GM23338 (cell line): ENCODE measurements at regions not wholly inside any gene's neighbourhood (a gene's known extent, or its start where the extent isn't known, plus 50 kb on each side); places are given as distances from the start of the nearest gene placed in this dataset.

Experiments
- ATAC-seq: fragments of 200-7000 bp; cut with Tn5 transposase; 3 replicates; pipeline ENCODE4 v1.9.1; 2020
- DNase-seq: peaks from one replicate; pipeline ENCODE4 v3.0.0-alpha.2; 2015; ENCODE audit warnings: low spot score
- H2AFZ ChIP-seq: fragments of 200-600 bp; sonication (generic); 2 replicates; pipeline ENCODE4 v1.8.0; 2016; ENCODE audit warnings: antibody characterized with exemption, mild to moderate bottlenecking, moderate library complexity
- H3F3A ChIP-seq: fragments of 200-600 bp; sonication (generic); replicated peaks from 2 replicates; pipeline ENCODE4 v1.8.0; 2017; ENCODE audit warnings: antibody characterized with exemption, mixed run types, low read depth
- H3K27ac ChIP-seq: fragments of 200-600 bp; sonication (generic); 2 replicates; pipeline ENCODE4 v1.6.1; 2016; ENCODE audit warnings: low read depth
- H3K27me3 ChIP-seq: fragments of 200-600 bp; sonication (generic); 2 replicates; pipeline ENCODE4 v1.8.0; 2016; ENCODE audit warnings: mild to moderate bottlenecking, mixed run types, moderate library complexity; ENCODE audit not compliant: insufficient read depth
- H3K36me3 ChIP-seq: fragments of 200-600 bp; sonication (generic); 2 replicates; pipeline ENCODE4 v1.8.0; 2016; ENCODE audit warnings: mild to moderate bottlenecking; ENCODE audit not compliant: insufficient read depth
- H3K4me1 ChIP-seq: fragments of 200-600 bp; sonication (generic); 2 replicates; pipeline ENCODE4 v1.8.0; 2016; ENCODE audit warnings: mild to moderate bottlenecking, moderate library complexity; ENCODE audit not compliant: insufficient read depth
- H3K4me2 ChIP-seq: fragments of 200-600 bp; sonication (generic); 2 replicates; pipeline ENCODE4 v1.7.1; 2017; ENCODE audit warnings: mixed run types
- H3K4me3 ChIP-seq: fragments of 200-600 bp; sonication (generic); 2 replicates; pipeline ENCODE4 v1.6.1; 2016; ENCODE audit warnings: mixed run types
- H3K79me2 ChIP-seq: fragments of 200-600 bp; sonication (generic); replicated peaks from 2 replicates; pipeline ENCODE4 v1.8.0; 2017; ENCODE audit warnings: mild to moderate bottlenecking; ENCODE audit not compliant: insufficient read depth
- H3K9me2 ChIP-seq: fragments of 200-600 bp; sonication (generic); 2 replicates; pipeline ENCODE4 v1.8.0; 2017; ENCODE audit not compliant: insufficient read depth
- H4K20me1 ChIP-seq: fragments of 200-600 bp; sonication (generic); replicated peaks from 2 replicates; pipeline ENCODE4 v1.8.0; 2017; ENCODE audit warnings: mild to moderate bottlenecking; ENCODE audit not compliant: insufficient read depth
- H3K27ac Mint-ChIP-seq: 2 replicates; pipeline ENCODE4 v1.8.0; 2020; ENCODE audit warnings: inconsistent platforms, mild to moderate bottlenecking, moderate library complexity, mixed read lengths
- H3K27me3 Mint-ChIP-seq: 3 replicates; pipeline ENCODE4 v1.8.0; 2022; ENCODE audit warnings: low read depth, mild to moderate bottlenecking, moderate library complexity, mixed read lengths, inconsistent platforms; ENCODE audit not compliant: insufficient read depth, poor library complexity
- H3K36me3 Mint-ChIP-seq: 3 replicates; pipeline ENCODE4 v1.8.0; 2021; ENCODE audit warnings: low read depth, mild to moderate bottlenecking, inconsistent platforms, moderate library complexity, mixed read lengths
- H3K4me1 Mint-ChIP-seq: 3 replicates; pipeline ENCODE4 v1.8.0; 2020; ENCODE audit warnings: mild to moderate bottlenecking, inconsistent platforms, mixed read lengths
- H3K4me3 Mint-ChIP-seq: 3 replicates; pipeline ENCODE4 v1.8.0; 2021; ENCODE audit warnings: moderate library complexity, mild to moderate bottlenecking, inconsistent platforms, mixed read lengths
- H3K9me3 Mint-ChIP-seq: 3 replicates; pipeline ENCODE4 v1.8.0; 2020; ENCODE audit warnings: moderate library complexity, mild to moderate bottlenecking, inconsistent platforms, mixed read lengths
- CREB1 ChIP-seq: fragments of 250-450 bp; sonication (Bioruptor Pico); IDR thresholded peaks from 2 replicates; pipeline ENCODE4 v1.5.0; 2020; ENCODE audit warnings: low read depth, mild to moderate bottlenecking, moderate library complexity
- JUNB ChIP-seq: IDR thresholded peaks from one replicate; pipeline ENCODE4 v1.6.1; 2016; ENCODE audit warnings: antibody characterized with exemption; ENCODE audit not compliant: unreplicated experiment
- NANOG ChIP-seq: IDR thresholded peaks from 2 replicates; pipeline ENCODE4 v1.6.1; 2016; ENCODE audit warnings: antibody characterized with exemption, borderline replicate concordance
- POLR2AphosphoS5 ChIP-seq: IDR thresholded peaks from 2 replicates; pipeline ENCODE4 v1.6.1; 2016; ENCODE audit warnings: antibody characterized with exemption, low read depth
- STAT1 ChIP-seq: IDR thresholded peaks from one replicate; pipeline ENCODE4 v1.6.1; 2016; ENCODE audit warnings: antibody characterized with exemption; ENCODE audit not compliant: unreplicated experiment
- ZNF114 ChIP-seq: fragments of 250-450 bp; sonication (Bioruptor Pico); IDR thresholded peaks from 2 replicates; pipeline ENCODE4 v1.5.0; 2020; ENCODE audit warnings: mild to moderate bottlenecking, moderate library complexity
- ZNF331 ChIP-seq: fragments of 250-450 bp; sonication (Bioruptor Pico); IDR thresholded peaks from 2 replicates; pipeline ENCODE4 v1.5.0; 2020; ENCODE audit warnings: low read depth, mild to moderate bottlenecking, moderate library complexity
- TF ChIP-seq, protein P1 (sequence below): IDR thresholded peaks from one replicate; pipeline ENCODE4 v1.6.1; 2018; ENCODE audit warnings: antibody characterized with exemption; ENCODE audit not compliant: unreplicated experiment
- TF ChIP-seq, protein P2 (sequence below): fragments of 250-450 bp; sonication (Bioruptor Pico); IDR thresholded peaks from 2 replicates; pipeline ENCODE4 v1.5.0; 2020; ENCODE audit warnings: mild to moderate bottlenecking, moderate library complexity
- TF ChIP-seq, protein P3 (sequence below), 2 experiments: fragments of 200-600 bp in 1 of 2; sonication (generic) in 1 of 2; conservative IDR thresholded peaks; 2 replicates each; pipeline versions ENCODE4 v1.5.1 to v1.6.1; 2016 to 2017; ENCODE audit warnings: antibody characterized with exemption in 2 of 2, low read depth in 2 of 2, mild to moderate bottlenecking in 2 of 2, moderate library complexity in 1 of 2

DNA sequence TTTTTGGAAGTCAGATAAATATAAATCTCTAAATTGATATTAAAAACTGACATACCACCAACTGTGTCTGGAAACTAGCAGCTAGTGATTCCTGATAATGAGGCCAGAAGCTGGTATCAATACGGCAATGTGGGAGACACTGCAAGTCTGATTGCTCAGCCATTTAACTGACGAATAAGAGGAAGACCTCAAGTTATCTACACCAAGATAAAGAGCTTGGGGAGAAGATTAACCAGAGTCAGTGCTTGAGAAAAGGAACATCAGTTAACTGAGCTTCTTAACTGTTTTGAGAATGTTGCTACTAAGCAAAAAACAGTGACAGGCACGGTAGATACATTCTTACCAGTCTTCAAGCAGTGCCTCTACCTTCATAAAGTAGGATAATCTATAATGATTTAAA lies 140.4 kb upstream of the TENT5A start:
- H3K4me3 ChIP-seq: no peak overlapping the region
- no peaks in the 10 kb centered on the region for H3K79me2 ChIP-seq
- H3K36me3 ChIP-seq: no peaks in the 10 kb centered on the region
- no peaks in the 10 kb centered on the region for H3K27me3 Mint-ChIP-seq
- H3K27ac Mint-ChIP-seq: no peak overlapping the region
- no peaks in the 10 kb centered on the region for H3K36me3 Mint-ChIP-seq
- H3K27me3 ChIP-seq: no peaks in the 10 kb centered on the region
- H3K4me1 Mint-ChIP-seq: no peaks in the 10 kb centered on the region; the same call in 2 of the 3 replicates
- H4K20me1 ChIP-seq: no peaks in the 10 kb centered on the region
- no peaks in the 10 kb centered on the region for H3K9me3 Mint-ChIP-seq
- no peak overlapping the region for H3K27ac ChIP-seq
- no peak for ATAC-seq
- no peak overlapping the region for H2AFZ ChIP-seq
- no peaks in the 10 kb centered on the region for H3K9me2 ChIP-seq
- H3F3A ChIP-seq: no peaks in the 10 kb centered on the region
- no peak overlapping the region for H3K4me2 ChIP-seq
- TF ChIP-seq, protein P1, sequence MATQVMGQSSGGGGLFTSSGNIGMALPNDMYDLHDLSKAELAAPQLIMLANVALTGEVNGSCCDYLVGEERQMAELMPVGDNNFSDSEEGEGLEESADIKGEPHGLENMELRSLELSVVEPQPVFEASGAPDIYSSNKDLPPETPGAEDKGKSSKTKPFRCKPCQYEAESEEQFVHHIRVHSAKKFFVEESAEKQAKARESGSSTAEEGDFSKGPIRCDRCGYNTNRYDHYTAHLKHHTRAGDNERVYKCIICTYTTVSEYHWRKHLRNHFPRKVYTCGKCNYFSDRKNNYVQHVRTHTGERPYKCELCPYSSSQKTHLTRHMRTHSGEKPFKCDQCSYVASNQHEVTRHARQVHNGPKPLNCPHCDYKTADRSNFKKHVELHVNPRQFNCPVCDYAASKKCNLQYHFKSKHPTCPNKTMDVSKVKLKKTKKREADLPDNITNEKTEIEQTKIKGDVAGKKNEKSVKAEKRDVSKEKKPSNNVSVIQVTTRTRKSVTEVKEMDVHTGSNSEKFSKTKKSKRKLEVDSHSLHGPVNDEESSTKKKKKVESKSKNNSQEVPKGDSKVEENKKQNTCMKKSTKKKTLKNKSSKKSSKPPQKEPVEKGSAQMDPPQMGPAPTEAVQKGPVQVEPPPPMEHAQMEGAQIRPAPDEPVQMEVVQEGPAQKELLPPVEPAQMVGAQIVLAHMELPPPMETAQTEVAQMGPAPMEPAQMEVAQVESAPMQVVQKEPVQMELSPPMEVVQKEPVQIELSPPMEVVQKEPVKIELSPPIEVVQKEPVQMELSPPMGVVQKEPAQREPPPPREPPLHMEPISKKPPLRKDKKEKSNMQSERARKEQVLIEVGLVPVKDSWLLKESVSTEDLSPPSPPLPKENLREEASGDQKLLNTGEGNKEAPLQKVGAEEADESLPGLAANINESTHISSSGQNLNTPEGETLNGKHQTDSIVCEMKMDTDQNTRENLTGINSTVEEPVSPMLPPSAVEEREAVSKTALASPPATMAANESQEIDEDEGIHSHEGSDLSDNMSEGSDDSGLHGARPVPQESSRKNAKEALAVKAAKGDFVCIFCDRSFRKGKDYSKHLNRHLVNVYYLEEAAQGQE: no peak
- no peak for TF ChIP-seq ZNF114 (CRISPR knock-in tag)
- no peak for TF ChIP-seq ZNF331 (CRISPR knock-in tag)
- TF ChIP-seq, protein P2, sequence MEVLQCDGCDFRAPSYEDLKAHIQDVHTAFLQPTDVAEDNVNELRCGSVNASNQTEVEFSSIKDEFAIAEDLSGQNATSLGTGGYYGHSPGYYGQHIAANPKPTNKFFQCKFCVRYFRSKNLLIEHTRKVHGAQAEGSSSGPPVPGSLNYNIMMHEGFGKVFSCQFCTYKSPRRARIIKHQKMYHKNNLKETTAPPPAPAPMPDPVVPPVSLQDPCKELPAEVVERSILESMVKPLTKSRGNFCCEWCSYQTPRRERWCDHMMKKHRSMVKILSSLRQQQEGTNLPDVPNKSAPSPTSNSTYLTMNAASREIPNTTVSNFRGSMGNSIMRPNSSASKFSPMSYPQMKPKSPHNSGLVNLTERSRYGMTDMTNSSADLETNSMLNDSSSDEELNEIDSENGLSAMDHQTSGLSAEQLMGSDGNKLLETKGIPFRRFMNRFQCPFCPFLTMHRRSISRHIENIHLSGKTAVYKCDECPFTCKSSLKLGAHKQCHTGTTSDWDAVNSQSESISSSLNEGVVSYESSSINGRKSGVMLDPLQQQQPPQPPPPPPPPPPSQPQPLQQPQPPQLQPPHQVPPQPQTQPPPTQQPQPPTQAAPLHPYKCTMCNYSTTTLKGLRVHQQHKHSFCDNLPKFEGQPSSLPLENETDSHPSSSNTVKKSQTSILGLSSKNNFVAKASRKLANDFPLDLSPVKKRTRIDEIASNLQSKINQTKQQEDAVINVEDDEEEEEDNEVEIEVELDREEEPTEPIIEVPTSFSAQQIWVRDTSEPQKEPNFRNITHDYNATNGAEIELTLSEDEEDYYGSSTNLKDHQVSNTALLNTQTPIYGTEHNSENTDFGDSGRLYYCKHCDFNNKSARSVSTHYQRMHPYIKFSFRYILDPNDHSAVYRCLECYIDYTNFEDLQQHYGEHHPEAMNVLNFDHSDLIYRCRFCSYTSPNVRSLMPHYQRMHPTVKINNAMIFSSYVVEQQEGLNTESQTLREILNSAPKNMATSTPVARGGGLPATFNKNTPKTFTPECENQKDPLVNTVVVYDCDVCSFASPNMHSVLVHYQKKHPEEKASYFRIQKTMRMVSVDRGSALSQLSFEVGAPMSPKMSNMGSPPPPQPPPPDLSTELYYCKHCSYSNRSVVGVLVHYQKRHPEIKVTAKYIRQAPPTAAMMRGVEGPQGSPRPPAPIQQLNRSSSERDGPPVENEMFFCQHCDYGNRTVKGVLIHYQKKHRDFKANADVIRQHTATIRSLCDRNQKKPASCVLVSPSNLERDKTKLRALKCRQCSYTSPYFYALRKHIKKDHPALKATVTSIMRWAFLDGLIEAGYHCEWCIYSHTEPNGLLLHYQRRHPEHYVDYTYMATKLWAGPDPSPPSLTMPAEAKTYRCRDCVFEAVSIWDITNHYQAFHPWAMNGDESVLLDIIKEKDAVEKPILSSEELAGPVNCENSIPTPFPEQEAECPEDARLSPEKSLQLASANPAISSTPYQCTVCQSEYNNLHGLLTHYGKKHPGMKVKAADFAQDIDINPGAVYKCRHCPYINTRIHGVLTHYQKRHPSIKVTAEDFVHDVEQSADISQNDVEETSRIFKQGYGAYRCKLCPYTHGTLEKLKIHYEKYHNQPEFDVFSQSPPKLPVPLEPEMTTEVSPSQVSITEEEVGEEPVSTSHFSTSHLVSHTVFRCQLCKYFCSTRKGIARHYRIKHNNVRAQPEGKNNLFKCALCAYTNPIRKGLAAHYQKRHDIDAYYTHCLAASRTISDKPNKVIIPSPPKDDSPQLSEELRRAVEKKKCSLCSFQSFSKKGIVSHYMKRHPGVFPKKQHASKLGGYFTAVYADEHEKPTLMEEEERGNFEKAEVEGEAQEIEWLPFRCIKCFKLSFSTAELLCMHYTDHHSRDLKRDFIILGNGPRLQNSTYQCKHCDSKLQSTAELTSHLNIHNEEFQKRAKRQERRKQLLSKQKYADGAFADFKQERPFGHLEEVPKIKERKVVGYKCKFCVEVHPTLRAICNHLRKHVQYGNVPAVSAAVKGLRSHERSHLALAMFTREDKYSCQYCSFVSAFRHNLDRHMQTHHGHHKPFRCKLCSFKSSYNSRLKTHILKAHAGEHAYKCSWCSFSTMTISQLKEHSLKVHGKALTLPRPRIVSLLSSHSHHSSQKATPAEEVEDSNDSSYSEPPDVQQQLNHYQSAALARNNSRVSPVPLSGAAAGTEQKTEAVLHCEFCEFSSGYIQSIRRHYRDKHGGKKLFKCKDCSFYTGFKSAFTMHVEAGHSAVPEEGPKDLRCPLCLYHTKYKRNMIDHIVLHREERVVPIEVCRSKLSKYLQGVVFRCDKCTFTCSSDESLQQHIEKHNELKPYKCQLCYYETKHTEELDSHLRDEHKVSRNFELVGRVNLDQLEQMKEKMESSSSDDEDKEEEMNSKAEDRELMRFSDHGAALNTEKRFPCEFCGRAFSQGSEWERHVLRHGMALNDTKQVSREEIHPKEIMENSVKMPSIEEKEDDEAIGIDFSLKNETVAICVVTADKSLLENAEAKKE (CRISPR knock-in tag): no peak
- no peak for TF ChIP-seq STAT1
- no peak for TF ChIP-seq CREB1 (CRISPR knock-in tag)
- TF ChIP-seq JUNB: no peak
- TF ChIP-seq POLR2AphosphoS5: no peak
- no peak for TF ChIP-seq NANOG
- TF ChIP-seq, protein P3, sequence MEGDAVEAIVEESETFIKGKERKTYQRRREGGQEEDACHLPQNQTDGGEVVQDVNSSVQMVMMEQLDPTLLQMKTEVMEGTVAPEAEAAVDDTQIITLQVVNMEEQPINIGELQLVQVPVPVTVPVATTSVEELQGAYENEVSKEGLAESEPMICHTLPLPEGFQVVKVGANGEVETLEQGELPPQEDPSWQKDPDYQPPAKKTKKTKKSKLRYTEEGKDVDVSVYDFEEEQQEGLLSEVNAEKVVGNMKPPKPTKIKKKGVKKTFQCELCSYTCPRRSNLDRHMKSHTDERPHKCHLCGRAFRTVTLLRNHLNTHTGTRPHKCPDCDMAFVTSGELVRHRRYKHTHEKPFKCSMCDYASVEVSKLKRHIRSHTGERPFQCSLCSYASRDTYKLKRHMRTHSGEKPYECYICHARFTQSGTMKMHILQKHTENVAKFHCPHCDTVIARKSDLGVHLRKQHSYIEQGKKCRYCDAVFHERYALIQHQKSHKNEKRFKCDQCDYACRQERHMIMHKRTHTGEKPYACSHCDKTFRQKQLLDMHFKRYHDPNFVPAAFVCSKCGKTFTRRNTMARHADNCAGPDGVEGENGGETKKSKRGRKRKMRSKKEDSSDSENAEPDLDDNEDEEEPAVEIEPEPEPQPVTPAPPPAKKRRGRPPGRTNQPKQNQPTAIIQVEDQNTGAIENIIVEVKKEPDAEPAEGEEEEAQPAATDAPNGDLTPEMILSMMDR (conservative IDR thresholded peaks at IDR 0.05; ENCODE audit: low read depth in 2 of 2): no peak
- H3K4me3 Mint-ChIP-seq: no peak overlapping the region
- DNase-seq: no peak
- 0 out of 2 replicates have a peak, but pooled peaks cover 4% of the 10 kb centered on the region for H3K4me1 ChIP-seq
